Endothelial cell (in vitro differentiated cells): ENCODE measurements at regions not wholly inside any gene's neighbourhood (a gene's known extent, or its start where the extent isn't known, plus 50 kb on each side); places are given as distances from the start of the nearest gene placed in this dataset.

Source experiments
- DNase-seq: peaks from one replicate; pipeline ENCODE4 v3.0.0; 2021; ENCODE audit warnings: low spot score
- H3K27ac Mint-ChIP-seq: one replicate; pipeline ENCODE4 v1.8.0; 2021; ENCODE audit warnings: mixed read lengths, inconsistent platforms; ENCODE audit not compliant: unreplicated experiment
- H3K27me3 Mint-ChIP-seq: one replicate; pipeline ENCODE4 v1.8.0; 2021; ENCODE audit warnings: mild to moderate bottlenecking, moderate library complexity, mixed read lengths, inconsistent platforms; ENCODE audit not compliant: unreplicated experiment
- H3K36me3 Mint-ChIP-seq: one replicate; pipeline ENCODE4 v1.8.0; 2021; ENCODE audit warnings: mild to moderate bottlenecking, low read depth, mixed read lengths, inconsistent platforms; ENCODE audit not compliant: unreplicated experiment
- H3K4me1 Mint-ChIP-seq: one replicate; pipeline ENCODE4 v1.8.0; 2021; ENCODE audit warnings: mild to moderate bottlenecking, mixed read lengths, inconsistent platforms; ENCODE audit not compliant: unreplicated experiment
- H3K4me3 Mint-ChIP-seq: one replicate; pipeline ENCODE4 v1.8.0; 2021; ENCODE audit warnings: mild to moderate bottlenecking, mixed read lengths, inconsistent platforms; ENCODE audit not compliant: unreplicated experiment
- H3K9me3 Mint-ChIP-seq: one replicate; pipeline ENCODE4 v1.8.0; 2021; ENCODE audit warnings: mixed read lengths, inconsistent platforms; ENCODE audit not compliant: unreplicated experiment
- CTCF ChIP-seq: fragments of 200-600 bp; sonication (generic); IDR thresholded peaks from one replicate; pipeline ENCODE4 v1.5.0; 2021; ENCODE audit warnings: antibody characterized with exemption; ENCODE audit not compliant: unreplicated experiment

DNA sequence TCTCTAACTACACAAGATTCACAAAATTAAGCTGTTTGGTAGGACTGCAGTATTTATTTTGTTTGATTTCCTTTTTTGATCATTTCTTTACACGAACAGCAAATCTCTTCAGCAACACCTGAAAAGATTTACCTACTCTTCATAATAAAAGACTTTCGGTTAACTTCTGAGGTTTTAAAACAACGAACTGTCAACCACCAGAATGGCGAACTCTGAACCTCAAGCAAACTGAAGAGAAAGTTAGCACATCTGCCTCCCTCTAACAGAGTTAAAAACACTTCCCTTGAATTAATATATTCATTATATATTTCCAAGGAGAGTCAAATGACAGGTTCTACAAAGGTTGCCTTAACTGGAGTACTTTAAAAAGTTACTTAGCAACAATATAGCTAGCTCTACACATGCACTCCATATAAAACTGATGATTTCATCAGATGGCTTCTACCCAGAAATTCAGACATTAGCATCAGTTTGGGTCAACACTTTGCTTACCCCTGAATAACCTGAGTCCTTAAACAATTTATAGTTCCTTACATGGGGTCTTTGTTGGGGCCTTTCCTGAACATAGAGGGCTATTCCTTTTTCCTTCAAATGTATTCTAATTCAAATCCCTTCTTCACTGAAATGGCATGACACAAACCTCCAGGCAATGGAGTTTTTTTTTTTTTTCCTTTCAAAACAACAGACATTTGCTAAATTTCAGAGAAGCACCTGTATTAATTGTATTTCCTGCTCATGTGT, 118.3 kb downstream of the SEM1 start:
- H3K27ac Mint-ChIP-seq = no peak overlapping the region

DNA sequence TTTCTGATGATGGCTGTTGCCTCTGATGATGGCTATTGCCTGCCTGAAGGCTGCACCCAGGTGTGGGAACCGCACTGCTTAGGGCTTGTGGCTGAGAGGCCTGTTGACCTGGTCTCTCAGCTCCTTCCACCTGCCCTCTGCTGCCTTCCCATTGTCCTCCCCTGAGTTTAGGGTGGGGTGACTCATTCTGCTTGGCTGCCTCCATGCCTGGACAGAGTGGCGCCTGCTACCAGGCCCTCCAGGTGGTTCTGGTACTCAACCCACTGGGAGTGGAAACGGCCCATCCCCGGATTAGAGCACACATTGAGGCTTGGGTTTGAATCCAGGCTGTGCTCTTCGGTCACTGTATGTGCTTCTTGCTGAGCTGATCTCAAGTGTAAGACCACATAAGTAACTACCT, 120.6 kb downstream of the SEM1 start:
- peaks cover 4% of the 10 kb centered on the region for H3K9me3 Mint-ChIP-seq
- no peaks in the 10 kb centered on the region for H3K27me3 Mint-ChIP-seq
- no peak for TF ChIP-seq CTCF
- no peak for DNase-seq
- no peak overlapping the region for H3K4me3 Mint-ChIP-seq
- no peak overlapping the region for H3K27ac Mint-ChIP-seq
- peaks cover 5% of the 10 kb centered on the region for H3K4me1 Mint-ChIP-seq
- no peaks in the 10 kb centered on the region for H3K36me3 Mint-ChIP-seq

More for the DNA sequence above, 118.3 kb downstream of the SEM1 start:
- H3K36me3 Mint-ChIP-seq = no peaks in the 10 kb centered on the region
- no peak for DNase-seq
- H3K4me1 Mint-ChIP-seq = peaks cover 5% of the 10 kb centered on the region
- H3K27me3 Mint-ChIP-seq = no peaks in the 10 kb centered on the region
- no peak for TF ChIP-seq CTCF
- no peak overlapping the region for H3K4me3 Mint-ChIP-seq
- H3K9me3 Mint-ChIP-seq = no peaks in the 10 kb centered on the region

- Mint-ChIP-seq H3K27me3 (no peaks in the 10 kb centered on the region), H3K4me3 (no peak overlapping the region), H3K27ac (no peak overlapping the region), H3K4me1 (no peaks in the 10 kb centered on the region), H3K36me3 (no peaks in the 10 kb centered on the region), H3K9me3 (no peaks in the 10 kb centered on the region)
- no peak for DNase-seq
- TF ChIP-seq CTCF = no peak
These were observed 130.5 kb downstream of the SEM1 start for GRCh38 chr7:96579119-96579518.

- Mint-ChIP-seq H3K4me1 (no peaks in the 10 kb centered on the region), H3K27ac (no peak overlapping the region), H3K36me3 (no peaks in the 10 kb centered on the region), H3K27me3 (no peaks in the 10 kb centered on the region), H3K9me3 (no peaks in the 10 kb centered on the region), H3K4me3 (no peak overlapping the region)
- TF ChIP-seq CTCF = no peak
- DNase-seq = no peak
These were observed 131.0 kb downstream of the SEM1 start for GRCh38 chr7:96578606-96579005.

DNA sequence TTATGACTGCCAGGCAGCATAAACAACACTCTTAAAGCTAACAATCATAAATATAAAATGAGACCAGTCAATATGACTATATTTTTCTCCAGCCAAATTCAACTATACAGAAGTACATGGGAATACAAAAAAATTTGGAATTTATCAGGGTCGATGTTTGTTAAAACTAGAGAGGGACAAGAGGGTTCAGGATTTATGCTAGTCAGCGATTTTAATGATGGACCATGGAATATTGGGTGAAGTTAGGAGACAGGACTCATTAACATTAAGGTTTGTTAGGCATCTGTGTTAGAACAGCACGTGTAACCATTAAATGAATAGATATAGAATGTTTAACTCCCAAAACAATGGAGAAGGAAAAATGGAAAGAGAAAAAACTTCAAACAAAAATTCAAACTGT, 146.2 kb downstream of the SEM1 start:
- no peak for TF ChIP-seq CTCF
- Mint-ChIP-seq H3K4me3 (no peak overlapping the region), H3K4me1 (no peaks in the 10 kb centered on the region), H3K9me3 (no peaks in the 10 kb centered on the region), H3K36me3 (no peaks in the 10 kb centered on the region), H3K27me3 (no peaks in the 10 kb centered on the region), H3K27ac (no peak overlapping the region)
- no peak for DNase-seq
